GM11168 (cell line): ENCODE measurements at regions not wholly inside any gene's neighbourhood (a gene's known extent, or its start where the extent isn't known, plus 50 kb on each side); places are given as distances from the start of the nearest gene placed in this dataset.

Experiments used
- in situ Hi-C: fragments of 300-500 bp; cut with MboI; formaldehyde crosslinking; loops from one replicate; pipeline ENCODE4 v1.12.0; 2022; ENCODE audit warnings: low sequenced_read_pairs; ENCODE audit not compliant: unreplicated experiment

- in situ Hi-C loops, result no loop called here
Measured at GRCh38 chr1:115183158-115183557, 93.9 kb upstream of the TSPAN2 start.

GRCh38 chr1:115182012-115182715 is 92.9 kb upstream of the TSPAN2 start:
- in situ Hi-C loops, result no loop called here

GRCh38 chr1:115181231-115181630 is 91.9 kb upstream of the TSPAN2 start:
- in situ Hi-C loops, result no loop called here

- in situ Hi-C loops, result no loop called here
Measured at GRCh38 chr1:115179397-115180079, 90.2 kb upstream of the TSPAN2 start.

- in situ Hi-C loops, result no loop called here
Measured at GRCh38 chr1:115176189-115176588, 86.9 kb upstream of the TSPAN2 start.

- in situ Hi-C loops, result no loop called here
Measured at GRCh38 chr1:115175596-115175995, 86.3 kb upstream of the TSPAN2 start.

- in situ Hi-C loops, result no loop called here
Measured at GRCh38 chr1:115173151-115173550, 83.8 kb upstream of the TSPAN2 start.

- in situ Hi-C loops, result no loop called here
Measured at GRCh38 chr1:115172270-115172669, 83.0 kb upstream of the TSPAN2 start.

GRCh38 chr1:115170961-115171392 is 81.7 kb upstream of the TSPAN2 start:
- in situ Hi-C loops, result no loop called here

- in situ Hi-C loops, result no loop called here
Measured at GRCh38 chr1:115170377-115170776, 81.1 kb upstream of the TSPAN2 start.

GRCh38 chr1:115168026-115168425 is 78.7 kb upstream of the TSPAN2 start:
- in situ Hi-C loops, result no loop called here

GRCh38 chr1:115166531-115167091 is 77.3 kb upstream of the TSPAN2 start:
- in situ Hi-C loops, result no loop called here

- in situ Hi-C loops, result no loop called here
Measured at GRCh38 chr1:115165776-115166175, 76.5 kb upstream of the TSPAN2 start.

- in situ Hi-C loops, result no loop called here
Measured at GRCh38 chr1:115164940-115165705, 75.8 kb upstream of the TSPAN2 start.

- in situ Hi-C loops, result no loop called here
Measured at GRCh38 chr1:115164484-115164883, 75.2 kb upstream of the TSPAN2 start.

GRCh38 chr1:115160728-115161127 is 71.4 kb upstream of the TSPAN2 start:
- in situ Hi-C loops, result no loop called here

- in situ Hi-C loops, result no loop called here
Measured at GRCh38 chr1:115159958-115160357, 70.7 kb upstream of the TSPAN2 start.

GRCh38 chr1:115158181-115158580 is 68.9 kb upstream of the TSPAN2 start:
- in situ Hi-C loops, result no loop called here

GRCh38 chr1:115156826-115157468 is 67.6 kb upstream of the TSPAN2 start:
- in situ Hi-C loops, result no loop called here

- in situ Hi-C loops, result no loop called here
Measured at GRCh38 chr1:115153966-115154557, 64.8 kb upstream of the TSPAN2 start.
